Stimulated activated CD4-positive, alpha-beta T cell treated with anti-CD3 and anti-CD28 coated beads, Interleukin-4, amount 100 ng/mL, for 48 hours (primary cell): ENCODE measurements at regions not wholly inside any gene's neighbourhood (a gene's known extent, or its start where the extent isn't known, plus 50 kb on each side); places are given as distances from the start of the nearest gene placed in this dataset.
"Not testable (repeated sequence)": the region's sequence is repeated elsewhere in the genome, so short reads cannot be mapped to it uniquely, and the experiment has no call there.

Source experiments
- DNase-seq, 2 donors: peaks; one replicate each; pipeline ENCODE4 v3.0.0-alpha.2; 2020; ENCODE audit warnings: low read depth in 2 of 2

DNA sequence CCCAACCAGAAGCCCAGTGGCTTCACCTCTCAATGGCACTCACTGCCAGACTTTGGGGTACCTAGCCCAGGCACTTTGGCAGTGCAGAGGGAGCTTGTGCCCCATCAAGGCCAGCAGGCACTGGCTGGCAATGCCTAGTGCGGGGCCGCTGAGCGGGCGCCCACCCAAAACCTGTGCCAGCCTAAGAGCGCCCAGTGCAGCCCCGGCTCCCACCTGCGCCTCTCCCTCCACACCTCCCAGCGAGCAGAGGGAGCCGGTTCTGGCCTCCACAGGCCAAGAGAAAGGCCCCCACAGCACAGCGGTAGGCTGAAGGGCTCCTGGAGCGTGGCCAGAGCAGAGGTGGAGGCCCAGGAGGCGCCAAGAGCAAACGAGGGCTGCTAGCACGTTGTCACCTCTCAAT lies 930.8 kb downstream of the IPMK start:
- DNase-seq: no peak

DNA sequence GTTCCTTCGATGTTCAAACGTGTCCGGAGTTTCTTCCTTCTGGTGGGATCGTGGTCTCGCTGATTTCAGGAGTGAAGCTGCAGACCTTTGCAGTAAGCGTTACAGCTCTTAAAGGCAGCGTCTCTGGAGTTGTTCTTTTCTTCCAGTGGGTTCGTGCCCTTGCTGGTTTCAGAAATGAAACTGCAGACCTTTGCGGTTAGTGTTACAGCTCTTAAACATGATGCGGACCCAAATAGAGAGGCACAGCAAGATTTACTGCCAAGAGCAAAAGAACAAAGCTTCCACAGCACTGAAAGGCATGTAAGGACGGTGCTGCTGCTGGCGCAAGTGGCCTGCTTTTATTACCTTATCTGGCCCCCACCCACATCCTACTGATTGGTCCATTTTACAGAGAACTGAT lies 931.4 kb downstream of the IPMK start:
- no peak for DNase-seq

DNA sequence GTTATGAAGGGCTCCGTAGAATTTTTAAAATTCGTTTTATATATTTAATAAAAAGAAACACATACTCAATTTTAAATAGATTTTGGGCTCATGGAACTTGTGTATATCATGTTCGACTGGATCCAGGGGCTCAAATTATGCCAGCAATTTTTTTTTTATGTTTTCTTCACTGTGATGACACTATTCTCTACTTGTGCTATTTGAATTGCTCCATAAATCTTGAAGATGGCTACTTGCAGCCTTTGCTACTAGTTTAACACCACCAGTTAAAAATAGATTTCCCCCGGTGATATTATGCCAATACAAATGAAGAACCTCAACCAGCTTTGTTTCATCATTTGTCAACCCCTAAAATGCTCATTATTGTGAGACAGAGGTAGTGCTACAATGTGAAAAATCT lies 933.2 kb downstream of the IPMK start:
- DNase-seq: no peak

DNA sequence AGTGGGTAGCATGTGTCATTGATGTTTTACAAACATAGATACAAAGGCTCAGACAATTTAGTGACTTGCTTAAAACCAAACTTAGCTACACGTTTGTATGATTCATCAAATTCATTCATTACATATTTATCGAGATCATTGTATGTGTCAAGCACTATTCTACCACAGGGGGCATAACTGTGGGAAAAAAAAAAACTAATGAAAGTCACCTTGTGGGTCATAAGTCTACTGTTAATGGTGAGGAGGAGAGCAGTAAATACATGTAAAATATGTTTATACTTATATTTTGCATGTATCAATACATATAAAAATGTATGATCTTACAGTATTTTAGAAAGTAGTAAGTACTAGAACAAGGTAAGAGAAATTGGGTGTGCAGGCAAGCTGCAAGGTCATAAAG lies 933.8 kb downstream of the IPMK start:
- DNase-seq: no peak

DNA sequence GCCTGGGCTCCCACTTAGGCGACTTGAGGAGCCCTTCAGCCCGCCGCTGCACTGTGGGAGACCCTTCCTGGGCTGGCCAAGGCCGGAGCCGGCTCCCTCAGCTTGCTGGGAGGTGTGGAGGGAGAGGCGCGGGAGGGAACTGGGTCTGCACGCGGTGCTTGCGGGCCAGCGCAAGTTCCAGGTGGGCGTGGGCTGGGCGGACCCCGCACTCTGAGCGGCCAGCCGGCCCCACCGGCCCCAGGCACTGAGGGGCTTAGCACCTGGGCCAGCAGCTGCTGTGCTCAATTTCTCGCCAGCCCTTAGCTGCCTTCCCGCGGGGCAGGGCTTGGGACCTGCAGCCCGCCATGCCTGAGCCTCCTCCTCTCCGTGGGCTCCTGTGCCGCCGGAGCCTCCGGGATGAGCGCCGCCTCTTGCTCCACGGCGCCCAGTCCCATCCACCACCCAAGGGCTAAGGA lies 946.3 kb downstream of the IPMK start:
- DNase-seq: not testable (repeated sequence)

DNA sequence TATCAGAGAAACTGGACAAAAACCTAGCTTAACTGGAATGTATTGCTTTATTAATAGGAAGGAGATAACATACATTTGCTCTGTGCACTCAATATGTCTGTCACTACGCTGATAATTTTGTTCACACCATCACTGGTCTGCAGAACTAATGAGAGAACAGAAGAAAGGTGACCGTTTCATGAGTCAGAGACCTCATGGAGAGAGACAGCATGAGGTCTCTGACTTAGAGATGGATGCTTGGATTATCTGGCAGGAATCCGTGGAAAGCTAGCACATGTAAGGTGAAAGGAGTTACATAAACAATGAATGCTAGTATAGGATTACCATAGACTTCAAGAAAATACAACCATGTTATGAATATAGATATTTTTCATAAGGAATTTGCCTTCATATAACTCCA lies 947.3 kb downstream of the IPMK start:
- no peak for DNase-seq

DNA sequence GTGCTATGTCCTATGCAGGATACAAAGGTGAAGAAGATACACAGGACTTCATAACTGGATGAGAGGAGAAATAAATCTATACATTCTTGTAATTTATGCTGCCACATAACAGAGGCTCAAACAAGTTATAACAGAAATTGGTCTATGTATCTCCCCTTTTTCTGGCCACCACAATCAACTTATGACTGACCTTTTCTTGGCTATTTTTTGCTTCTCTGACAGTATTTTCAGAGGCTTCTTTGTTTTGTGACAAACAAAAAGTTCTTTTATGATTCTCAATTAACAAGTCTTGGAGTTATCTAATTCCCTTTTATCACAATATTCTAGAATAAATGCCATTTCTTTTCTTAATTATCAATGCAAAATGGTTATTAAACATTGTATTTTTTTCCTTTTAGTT lies 953.0 kb upstream of the ZWINT start:
- DNase-seq: no peak

DNA sequence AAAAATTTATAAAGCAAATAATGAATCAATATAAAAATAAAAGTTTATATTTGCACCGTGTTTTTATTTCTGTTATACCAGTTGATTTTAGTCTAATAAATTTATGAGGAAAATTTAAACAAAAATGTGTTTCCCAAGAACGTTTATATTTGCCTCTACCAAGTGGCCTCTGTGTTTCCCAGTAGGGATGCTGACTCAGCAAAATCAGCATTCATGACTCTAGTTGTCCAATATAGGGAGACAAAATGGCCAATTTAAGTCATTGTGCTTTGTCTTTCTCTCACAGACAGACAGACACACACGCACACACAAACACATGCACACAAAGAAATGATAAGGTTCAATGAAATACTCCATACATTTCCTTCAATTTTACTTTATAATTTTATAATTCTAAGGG lies 942.5 kb upstream of the ZWINT start:
- DNase-seq: no peak

DNA sequence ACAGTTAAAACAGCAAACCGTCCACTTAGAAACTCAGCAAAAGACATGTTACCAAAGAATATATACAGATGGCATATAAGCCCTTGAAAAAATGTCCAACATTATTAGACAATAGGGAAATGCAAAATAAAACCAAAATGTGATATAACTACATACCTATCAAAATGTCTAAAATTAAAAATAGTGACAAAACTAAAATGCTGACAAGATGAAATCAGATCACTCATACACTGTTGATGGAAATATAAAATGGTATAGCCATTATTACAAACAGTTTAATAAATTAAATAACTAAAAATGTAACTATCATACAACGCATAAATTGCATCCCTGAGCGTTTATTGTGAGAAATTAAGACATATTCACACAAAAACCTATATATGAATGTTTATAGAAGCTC lies 939.7 kb upstream of the ZWINT start:
- DNase-seq: no peak

DNA sequence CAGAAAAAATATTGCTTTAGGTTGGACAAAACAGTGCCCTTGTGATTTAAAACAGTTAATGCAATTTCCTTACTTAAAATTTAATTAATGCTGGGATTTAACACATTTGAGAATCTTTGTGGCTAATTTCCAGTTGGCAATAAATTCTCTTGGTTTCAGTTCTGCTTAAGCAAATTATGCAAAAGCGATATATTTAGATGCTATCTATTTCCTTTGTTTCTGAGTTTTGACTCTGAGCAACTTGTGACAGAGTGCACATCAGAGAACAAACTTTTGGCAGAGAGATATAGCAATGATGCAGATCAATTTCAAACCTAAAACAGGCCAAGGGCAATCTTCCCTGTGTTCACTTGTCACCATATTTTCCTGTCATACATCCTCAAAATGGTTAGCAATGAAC lies 933.6 kb upstream of the ZWINT start:
- no peak for DNase-seq

DNA sequence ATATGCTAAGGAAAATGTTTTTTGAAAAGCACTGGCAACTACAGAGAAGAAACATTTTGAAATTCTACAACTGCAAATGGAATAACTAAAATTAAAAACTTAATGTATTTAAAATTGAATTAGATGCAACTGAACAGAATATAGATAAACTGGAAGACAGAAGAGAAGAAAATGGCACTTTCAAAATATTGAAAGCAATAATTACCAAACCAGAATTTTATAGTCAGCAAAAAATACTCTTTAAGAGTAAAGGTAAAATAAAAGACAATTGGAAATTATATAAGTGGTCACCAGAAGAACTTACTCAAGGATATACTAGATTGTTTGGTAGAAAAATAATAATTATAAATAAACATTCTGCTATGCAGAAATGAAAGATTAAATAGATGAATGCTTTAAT lies 927.7 kb upstream of the ZWINT start:
- DNase-seq: no peak

DNA sequence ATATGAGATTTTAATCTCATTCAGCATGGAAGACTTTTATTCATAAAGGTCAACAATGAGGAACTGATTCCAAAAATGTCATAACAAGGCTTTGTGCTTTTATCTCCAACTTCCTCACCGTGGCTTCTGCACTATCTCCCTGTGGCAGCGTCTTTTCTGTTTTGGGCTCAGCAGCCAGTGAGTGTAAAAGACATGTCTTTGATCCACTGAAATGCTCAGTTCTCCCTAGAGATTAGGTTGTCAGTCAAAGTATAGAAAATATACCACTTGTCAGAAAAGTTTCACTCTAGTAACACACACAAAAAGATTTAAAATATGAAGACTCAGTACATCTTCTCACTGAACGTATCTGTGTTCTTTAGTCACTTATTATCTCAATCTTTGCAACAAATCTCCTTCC lies 901.8 kb upstream of the ZWINT start:
- DNase-seq: no peak

DNA sequence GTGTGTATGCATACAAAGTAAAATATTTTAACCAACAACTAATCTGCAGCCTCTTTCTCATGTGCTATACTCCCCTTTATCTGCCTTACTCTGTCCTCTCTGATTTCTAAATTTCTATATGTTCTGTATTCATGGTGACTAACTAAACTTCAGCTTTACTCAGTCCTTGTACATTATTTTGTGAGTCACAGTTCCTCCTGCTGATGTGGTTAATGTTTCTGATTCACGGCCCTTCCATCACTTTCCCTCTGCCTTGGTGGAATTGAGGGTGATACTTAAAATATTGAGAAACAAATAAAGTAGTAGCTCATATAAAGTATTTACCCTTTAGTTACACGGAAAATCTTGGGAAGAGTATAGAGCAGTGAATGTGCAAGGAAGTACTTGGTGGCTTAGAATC lies 899.1 kb upstream of the ZWINT start:
- DNase-seq: no peak

DNA sequence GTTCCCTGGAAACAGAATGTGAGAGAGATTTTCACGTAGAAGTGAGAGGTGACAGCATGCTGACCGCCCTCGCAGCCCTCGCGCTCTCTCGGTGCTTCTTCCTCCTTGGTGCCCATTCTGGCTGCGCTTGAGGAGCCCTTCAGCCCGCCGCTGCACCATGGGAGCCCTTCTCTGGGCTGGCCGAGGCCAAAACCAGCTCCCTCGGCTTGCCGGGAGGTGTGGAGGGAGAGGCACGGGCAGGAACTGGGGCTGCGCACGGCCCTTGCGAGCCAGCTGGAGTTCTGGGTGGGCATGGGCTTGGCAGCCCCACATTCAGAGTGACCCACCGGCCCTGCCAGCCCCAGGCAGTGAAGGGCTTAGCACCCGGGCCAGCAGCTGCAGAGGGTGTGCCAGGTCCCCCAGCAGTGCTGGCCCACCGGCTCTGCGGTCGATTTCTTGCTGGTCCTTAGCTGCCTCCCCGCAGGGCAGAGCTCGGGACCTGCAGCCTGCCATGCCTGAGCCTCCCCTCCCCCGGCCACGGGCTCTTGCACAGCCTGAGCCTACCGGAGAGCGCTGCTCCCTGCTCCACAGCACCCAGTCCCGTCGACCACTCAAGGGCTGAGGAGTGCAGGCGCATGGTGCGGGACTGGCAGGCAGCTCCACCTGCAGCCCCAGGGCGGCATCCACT lies 888.7 kb upstream of the ZWINT start:
- DNase-seq: no peak

DNA sequence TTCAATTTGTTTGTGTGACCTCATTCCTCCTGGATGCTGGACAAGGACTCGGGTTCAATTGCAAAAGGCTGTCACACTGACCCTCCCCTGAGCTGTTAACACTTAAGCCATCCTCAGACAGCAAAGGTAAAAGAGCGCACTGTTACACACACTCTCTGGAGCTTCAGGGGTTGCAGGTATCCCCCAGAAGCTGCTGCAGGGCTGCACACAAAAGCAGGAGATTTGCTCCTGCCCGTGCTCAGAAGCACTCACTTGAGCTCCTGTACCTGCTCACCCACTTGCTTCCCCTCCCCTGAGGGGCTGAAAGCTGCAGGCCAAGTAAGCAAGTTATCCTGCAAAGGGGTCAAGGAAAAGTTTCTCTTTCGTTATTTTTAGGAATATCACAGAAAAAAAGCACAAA lies 886.2 kb upstream of the ZWINT start:
- DNase-seq: no peak

DNA sequence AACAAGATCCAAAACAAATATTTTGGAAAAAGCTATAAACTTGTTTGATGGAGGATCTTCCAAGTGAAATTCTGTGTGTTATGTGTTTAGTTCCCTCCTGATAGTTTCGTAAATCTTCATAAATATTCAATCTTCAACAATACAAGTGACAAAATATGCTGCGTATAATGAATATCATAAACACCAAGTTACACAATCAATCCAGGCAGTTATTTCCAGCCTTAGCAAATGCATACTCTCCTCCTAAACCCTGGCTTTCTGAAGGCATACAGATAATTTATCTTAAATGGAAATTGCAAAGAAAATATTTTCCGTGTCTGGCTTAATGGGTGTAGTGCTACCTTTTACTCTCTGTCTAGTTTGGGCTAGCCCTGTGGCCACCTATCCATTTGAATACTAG lies 864.9 kb upstream of the ZWINT start:
- DNase-seq: no peak

DNA sequence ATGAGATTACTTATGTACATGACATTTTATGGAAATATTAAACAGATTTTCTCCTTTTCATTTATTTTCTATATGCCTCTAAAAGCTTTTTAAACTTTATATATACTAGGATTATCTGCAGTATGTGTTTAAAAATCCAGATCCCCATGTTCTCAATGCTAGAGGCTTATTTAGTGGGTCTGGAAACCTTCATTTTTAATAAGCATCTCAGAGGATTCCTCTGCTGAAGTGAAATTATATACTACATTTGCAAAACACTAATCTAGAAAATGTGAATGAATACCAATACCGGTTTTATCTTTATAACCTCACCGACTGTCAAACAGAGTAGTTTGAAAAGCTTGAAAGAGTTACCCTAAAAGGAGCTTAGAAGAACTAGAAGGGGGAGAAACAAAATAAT lies 863.8 kb upstream of the ZWINT start:
- DNase-seq: no peak

DNA sequence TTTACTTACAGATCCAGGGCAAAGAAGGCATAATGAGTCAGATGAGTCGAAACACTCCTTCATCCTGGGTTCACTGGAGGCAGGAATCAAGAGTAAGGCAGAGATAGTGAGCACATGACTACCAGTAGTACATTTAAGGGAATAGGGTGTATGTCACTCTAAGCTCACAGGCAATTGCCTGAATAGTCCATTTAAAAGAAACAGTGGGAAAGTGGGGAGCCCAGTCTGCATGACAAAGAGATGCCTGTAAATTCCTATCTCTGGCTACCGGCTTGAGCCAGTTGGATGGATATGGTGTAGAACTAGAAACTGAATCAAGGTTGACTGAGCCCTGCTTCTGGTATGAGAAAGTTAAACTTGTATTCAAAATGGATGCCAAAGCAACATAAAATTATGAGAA lies 861.5 kb upstream of the ZWINT start:
- DNase-seq: no peak

DNA sequence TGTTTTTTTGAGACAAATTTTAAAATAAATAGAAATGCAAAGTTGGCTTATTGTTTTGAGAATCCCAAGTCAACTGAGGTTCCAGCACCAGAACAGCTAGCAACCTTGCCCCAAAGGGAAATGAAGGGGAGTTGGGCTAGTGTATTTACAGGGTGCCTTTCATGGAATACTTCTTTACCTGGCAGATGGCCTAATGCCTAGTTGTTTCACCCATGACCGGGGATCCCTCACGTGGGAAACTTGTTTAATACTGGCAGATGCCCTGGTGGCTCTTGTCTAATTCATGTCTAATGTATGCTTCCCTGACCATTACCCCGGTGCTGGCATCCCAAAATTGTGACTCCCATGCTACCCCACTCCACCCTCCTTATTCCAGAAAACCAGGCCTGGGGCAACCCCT lies 861.1 kb upstream of the ZWINT start:
- no peak for DNase-seq

DNA sequence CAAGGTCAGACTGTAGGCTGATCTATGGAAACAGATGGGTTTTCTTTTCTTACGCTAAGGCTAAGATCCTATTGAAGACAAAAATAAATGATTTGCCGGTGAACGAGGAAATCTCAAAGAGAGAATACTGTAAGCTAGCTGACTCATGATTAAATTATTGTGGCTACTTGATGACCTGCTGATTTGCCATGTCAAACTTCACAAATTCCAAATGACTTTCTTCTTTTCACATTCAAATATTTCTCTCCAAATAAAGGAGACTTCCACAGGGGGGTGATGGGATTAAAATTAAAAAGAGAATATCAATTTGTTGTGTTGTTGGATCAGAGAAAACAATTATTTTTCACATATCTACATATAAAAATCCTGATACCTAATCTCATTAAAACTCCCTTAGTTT lies 860.6 kb upstream of the ZWINT start:
- DNase-seq: no peak

DNA sequence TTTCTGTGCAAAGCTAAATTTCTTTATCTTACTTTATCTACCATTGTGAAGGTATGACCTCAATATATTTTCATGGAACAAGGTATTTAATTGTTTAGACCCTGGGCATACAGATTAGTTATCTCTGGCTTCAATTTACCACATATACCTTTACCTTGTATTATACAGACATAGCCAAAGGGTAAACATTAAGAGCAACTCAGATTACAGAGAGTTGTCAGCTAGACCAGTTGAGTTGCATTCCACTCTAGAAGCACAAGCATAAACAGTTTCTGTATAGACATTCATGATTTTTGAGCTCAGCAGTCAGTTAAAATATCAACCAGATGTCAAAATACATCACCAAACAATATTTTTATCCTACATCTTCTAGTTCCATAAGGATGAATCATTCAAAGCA lies 857.3 kb upstream of the ZWINT start:
- no peak for DNase-seq

DNA sequence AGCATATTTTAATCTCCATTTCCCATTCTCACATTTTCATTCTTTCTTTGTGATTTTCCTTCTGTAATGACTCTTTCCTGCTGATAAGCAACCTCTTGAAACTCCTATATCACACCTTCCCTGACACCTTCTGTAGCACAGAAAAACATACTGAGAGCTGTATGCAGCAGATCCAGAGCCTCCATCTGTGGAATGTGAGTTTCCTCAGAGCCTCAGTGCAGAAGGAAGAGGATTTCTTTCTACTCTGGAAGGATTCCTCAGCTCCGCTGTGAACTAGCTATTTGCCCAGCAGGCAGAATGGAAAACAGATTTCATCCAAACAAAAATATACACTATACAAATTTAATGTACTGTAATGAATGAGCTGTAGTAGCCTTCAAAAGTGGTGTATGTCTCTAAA lies 841.3 kb upstream of the ZWINT start:
- DNase-seq: no peak

DNA sequence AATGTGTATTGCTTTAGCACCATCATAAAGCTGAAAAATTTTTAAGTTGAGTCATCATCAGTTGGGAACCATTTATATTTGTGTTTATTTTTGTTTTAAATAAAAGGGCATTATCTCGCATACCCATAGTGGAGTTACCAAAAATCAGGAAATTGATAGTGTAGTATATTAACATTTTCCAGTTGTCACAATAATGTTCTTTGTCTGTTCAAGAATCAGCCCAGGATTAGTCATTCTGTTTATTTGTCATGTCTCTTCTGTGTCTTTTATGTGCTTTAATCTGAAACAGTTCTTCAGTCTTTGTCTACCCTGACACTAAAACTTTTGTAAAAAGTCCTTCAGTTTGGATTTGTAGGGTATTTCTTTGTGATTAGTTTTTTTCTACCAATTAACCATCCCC lies 827.8 kb upstream of the ZWINT start:
- DNase-seq: no peak

DNA sequence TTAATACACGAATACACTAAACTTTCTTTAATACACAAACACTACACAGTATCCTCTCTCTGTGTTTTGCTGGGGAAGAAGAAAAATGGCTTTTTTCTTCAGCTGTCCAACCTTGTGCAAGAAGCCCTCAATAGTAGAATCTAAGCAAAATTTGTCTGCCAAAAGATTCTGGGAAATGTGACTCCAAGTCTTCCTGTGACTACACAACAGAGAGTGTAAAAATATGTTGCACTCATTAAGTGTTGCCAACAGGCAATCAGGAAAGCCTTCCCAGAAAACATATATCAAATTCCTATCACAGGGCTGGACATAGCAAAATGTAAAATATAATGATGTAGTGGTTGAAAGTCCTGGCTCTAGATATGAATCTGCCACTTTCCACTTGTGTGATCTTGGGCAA lies 825.1 kb upstream of the ZWINT start:
- DNase-seq: no peak

DNA sequence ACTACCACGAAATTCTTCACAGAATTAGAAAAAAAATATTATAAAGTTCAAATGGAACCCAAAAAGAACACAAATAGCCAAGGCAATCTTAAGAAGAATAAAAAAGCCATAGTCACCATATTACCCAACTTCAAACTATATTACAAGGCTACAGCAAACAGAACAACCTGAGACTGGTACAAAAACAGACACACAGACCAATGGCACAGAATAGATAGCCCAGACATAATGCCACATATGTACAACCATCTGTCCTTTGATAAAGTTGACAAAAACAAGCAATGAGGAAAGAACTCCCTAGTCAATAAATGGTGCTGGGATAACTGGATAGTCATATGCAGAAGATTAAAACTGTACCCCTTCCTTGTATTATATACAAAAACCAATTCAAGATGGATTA lies 808.5 kb upstream of the ZWINT start:
- DNase-seq: no peak
